PC-3 (cell line): ENCODE measurements at regions not wholly inside any gene's neighbourhood (a gene's known extent, or its start where the extent isn't known, plus 50 kb on each side); places are given as distances from the start of the nearest gene placed in this dataset.

Experiments
- ATAC-seq: fragments of 200-7000 bp; cut with Tn5 transposase; 2 replicates; pipeline ENCODE4 v1.9.1; 2020; ENCODE audit warnings: mild to moderate bottlenecking, moderate library complexity
- BruUV-seq: library from RNA; stranded (reverse); fragments of 400-500 nt; replicated peaks from 2 replicates; lab custom pipeline; 2021; lab: Mats Ljungman, UMichigan
- CTCF ChIA-PET: fragments of 300-600 bp; sonication (Branson Sonifier 250); formaldehyde crosslinking; loops from one replicate; lab custom pipeline; 2022; ENCODE audit warnings: antibody characterized with exemption; lab: Charles Lee
- POLR2A ChIA-PET: fragments of 300-600 bp; sonication (Branson Sonifier 250); formaldehyde crosslinking; loops from one replicate; lab custom pipeline; 2022; ENCODE audit warnings: antibody characterized with exemption; ENCODE audit not compliant: unreplicated experiment; lab: Charles Lee
- DNase-seq: peaks from one replicate; pipeline ENCODE4 v3.0.0-alpha.2; 2015
- H2AFZ ChIP-seq: fragments of 300-600 bp; sonication (generic); 2 replicates; pipeline ENCODE4 v1.6.0; 2016; ENCODE audit warnings: antibody characterized with exemption, low read length
- H3F3A ChIP-seq: fragments of 300-600 bp; sonication (generic); one replicate; pipeline ENCODE4 v1.6.0; 2017; ENCODE audit warnings: antibody characterized with exemption, low read length, control low read depth, mild to moderate bottlenecking; ENCODE audit not compliant: unreplicated experiment
- H3K27ac ChIP-seq: fragments of 300-600 bp; sonication (generic); 2 replicates; pipeline ENCODE4 v1.5.1; 2016; ENCODE audit warnings: mild to moderate bottlenecking, low read length
- H3K27me3 ChIP-seq: fragments of 300-600 bp; sonication (generic); 2 replicates; pipeline ENCODE4 v1.6.1; 2016; ENCODE audit warnings: low read length, mixed read lengths
- H3K36me3 ChIP-seq: fragments of 300-600 bp; sonication (generic); 2 replicates; pipeline ENCODE4 v1.6.1; 2016; ENCODE audit warnings: low read depth, mixed run types, low read length, mixed read lengths
- H3K4me1 ChIP-seq: fragments of 300-600 bp; sonication (generic); 2 replicates; pipeline ENCODE4 v1.5.1; 2016; ENCODE audit warnings: low read length; ENCODE audit not compliant: insufficient read depth
- H3K4me2 ChIP-seq: fragments of 300-600 bp; sonication (generic); 2 replicates; pipeline ENCODE4 v1.6.0; 2016; ENCODE audit warnings: low read length
- H3K4me3 ChIP-seq: fragments of 300-600 bp; sonication (generic); 2 replicates; pipeline ENCODE4 v1.5.1; 2016; ENCODE audit warnings: mild to moderate bottlenecking, low read length, mixed read lengths
- H3K79me2 ChIP-seq: fragments of 300-600 bp; sonication (generic); 2 replicates; pipeline ENCODE4 v1.6.1; 2017; ENCODE audit warnings: low read length, mixed read lengths
- H3K9ac ChIP-seq: fragments of 300-600 bp; sonication (generic); 2 replicates; pipeline ENCODE4 v1.6.0; 2016; ENCODE audit warnings: mild to moderate bottlenecking, low read length
- H3K9me2 ChIP-seq: fragments of 300-600 bp; sonication (generic); replicated peaks from 2 replicates; pipeline ENCODE4 v1.6.1; 2016; ENCODE audit warnings: mixed run types, low read length, mixed read lengths
- H3K9me3 ChIP-seq: fragments of 300-600 bp; sonication (generic); 2 replicates; pipeline ENCODE4 v1.6.1; 2016; ENCODE audit warnings: low read length, mixed read lengths
- H4K20me1 ChIP-seq: fragments of 300-600 bp; sonication (generic); 2 replicates; pipeline ENCODE4 v1.6.1; 2016; ENCODE audit warnings: low read length, mixed read lengths
- EZH2 ChIP-seq: fragments of 300-600 bp; sonication (generic); IDR thresholded peaks from one replicate; pipeline ENCODE4 v1.6.1; 2017; ENCODE audit warnings: antibody characterized with exemption, mild to moderate bottlenecking, low read length; ENCODE audit not compliant: unreplicated experiment
- EZH2phosphoT487 ChIP-seq: fragments of 300-600 bp; sonication (generic); IDR thresholded peaks from 2 replicates; pipeline ENCODE4 v1.6.1; 2018; ENCODE audit warnings: mild to moderate bottlenecking, antibody characterized with exemption, low read length, borderline replicate concordance
- intact Hi-C: fragments of 100-400 bp; cut with micrococcal nuclease; formaldehyde crosslinking; loops from 2 replicates; pipeline ENCODE4 v1.9.0; 2023
- TF ChIP-seq, protein P1 (sequence below): fragments of 300-600 bp; sonication (generic); conservative IDR thresholded peaks from 2 replicates; pipeline ENCODE4 v1.5.1; 2017; ENCODE audit warnings: antibody characterized with exemption, low read depth, mild to moderate bottlenecking, low read length

GRCh38 chr4:62548108-62548524 lies 1348.0 kb downstream of the ADGRL3 start:
- Histone ChIP-seq H3K79me2 (no peaks in the 10 kb centered on the region), H3K9me3 (no peaks in the 10 kb centered on the region), H4K20me1 (no peaks in the 10 kb centered on the region), H3K27me3 (no peaks in the 10 kb centered on the region), H3K4me3 (no peak overlapping the region), H3K27ac (peak overlapping the region; percentile 92), H2AFZ (peak overlapping the region; percentile 81), H3K4me2 (peak overlapping the region; percentile 68), H3K36me3 (no peaks in the 10 kb centered on the region), H3K9me2 (no peaks in the 10 kb centered on the region), H3K9ac (peak overlapping the region; percentile 75), H3K4me1 (peaks cover 34% of the 10 kb centered on the region), H3F3A (no peaks in the 10 kb centered on the region)
- no TSS peak for BruUV-seq
- no peak for TF ChIP-seq EZH2
- no peak for TF ChIP-seq EZH2phosphoT487
- TF ChIP-seq, protein P1, sequence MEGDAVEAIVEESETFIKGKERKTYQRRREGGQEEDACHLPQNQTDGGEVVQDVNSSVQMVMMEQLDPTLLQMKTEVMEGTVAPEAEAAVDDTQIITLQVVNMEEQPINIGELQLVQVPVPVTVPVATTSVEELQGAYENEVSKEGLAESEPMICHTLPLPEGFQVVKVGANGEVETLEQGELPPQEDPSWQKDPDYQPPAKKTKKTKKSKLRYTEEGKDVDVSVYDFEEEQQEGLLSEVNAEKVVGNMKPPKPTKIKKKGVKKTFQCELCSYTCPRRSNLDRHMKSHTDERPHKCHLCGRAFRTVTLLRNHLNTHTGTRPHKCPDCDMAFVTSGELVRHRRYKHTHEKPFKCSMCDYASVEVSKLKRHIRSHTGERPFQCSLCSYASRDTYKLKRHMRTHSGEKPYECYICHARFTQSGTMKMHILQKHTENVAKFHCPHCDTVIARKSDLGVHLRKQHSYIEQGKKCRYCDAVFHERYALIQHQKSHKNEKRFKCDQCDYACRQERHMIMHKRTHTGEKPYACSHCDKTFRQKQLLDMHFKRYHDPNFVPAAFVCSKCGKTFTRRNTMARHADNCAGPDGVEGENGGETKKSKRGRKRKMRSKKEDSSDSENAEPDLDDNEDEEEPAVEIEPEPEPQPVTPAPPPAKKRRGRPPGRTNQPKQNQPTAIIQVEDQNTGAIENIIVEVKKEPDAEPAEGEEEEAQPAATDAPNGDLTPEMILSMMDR = peak; percentile 83
- ChIA-PET POLR2A (no interaction called here), CTCF (no interaction called here)
- intact Hi-C loops = loop anchor here (1.0 to 5.0 kb wide), 5 partner anchors 92 to 334 kb away; no protein-coding TSS in a partner anchor
- ATAC-seq (peak; percentile 90), DNase-seq (peak; percentile 98)

GRCh38 chr4:62544428-62544827 lies 1344.3 kb downstream of the ADGRL3 start:
- Histone ChIP-seq H3K27me3 (no peaks in the 10 kb centered on the region), H3K36me3 (no peaks in the 10 kb centered on the region), H3K79me2 (no peaks in the 10 kb centered on the region), H2AFZ (no peak overlapping the region), H3K9ac (no peak overlapping the region), H3K27ac (no peak overlapping the region), H3K4me3 (no peak overlapping the region), H3K9me3 (no peaks in the 10 kb centered on the region), H4K20me1 (no peaks in the 10 kb centered on the region), H3K9me2 (no peaks in the 10 kb centered on the region), H3K4me1 (peaks cover 31% of the 10 kb centered on the region), H3K4me2 (no peak overlapping the region), H3F3A (no peaks in the 10 kb centered on the region)
- POLR2A ChIA-PET = no interaction called here
- TF ChIP-seq EZH2phosphoT487 (no peak), EZH2 (no peak)
- TF ChIP-seq, protein P1 = no peak
- DNase-seq (peak; percentile 25), ATAC-seq (no peak)
- intact Hi-C loops = no loop called here
- BruUV-seq = no TSS peak
- CTCF ChIA-PET = no interaction called here

- Histone ChIP-seq H3K4me3 (no peak overlapping the region), H3K4me1 (peaks cover 20% of the 10 kb centered on the region), H3K9me2 (no peaks in the 10 kb centered on the region), H3K36me3 (no peaks in the 10 kb centered on the region), H3K27ac (no peak overlapping the region), H3K9ac (no peak overlapping the region), H3K79me2 (no peaks in the 10 kb centered on the region), H2AFZ (no peak overlapping the region), H3K27me3 (no peaks in the 10 kb centered on the region), H3K4me2 (no peak overlapping the region), H4K20me1 (no peaks in the 10 kb centered on the region), H3F3A (no peaks in the 10 kb centered on the region), H3K9me3 (no peaks in the 10 kb centered on the region; the same call in 1 of the 2 replicates)
- DNase-seq = no peak
- TF ChIP-seq EZH2phosphoT487 = no peak
- TF ChIP-seq EZH2 = no peak
- TF ChIP-seq, protein P1 = no peak
- POLR2A ChIA-PET = no interaction called here
- CTCF ChIA-PET = no interaction called here
- ATAC-seq = no peak
- intact Hi-C loops = no loop called here
- no TSS peak for BruUV-seq
Observed at GRCh38 chr4:62543002-62543401, 1342.9 kb downstream of the ADGRL3 start.
